C4-2B (cell line): ENCODE measurements at regions not wholly inside any gene's neighbourhood (a gene's known extent, or its start where the extent isn't known, plus 50 kb on each side); places are given as distances from the start of the nearest gene placed in this dataset.

ENCODE experiments used
- H3K27ac ChIP-seq: fragments of 450-650 bp; 2 replicates; pipeline ENCODE4 v1.5.1; 2017
- CTCF ChIP-seq: fragments of 450-650 bp; conservative IDR thresholded peaks from 2 replicates; pipeline ENCODE4 v1.5.1; 2017; ENCODE audit warnings: mild to moderate bottlenecking
- ZFX ChIP-seq: fragments of 450-650 bp; IDR thresholded peaks from 2 replicates; pipeline ENCODE4 v1.6.1; 2017

- no peak overlapping the region for H3K27ac ChIP-seq
- no peak for TF ChIP-seq CTCF
- no peak for TF ChIP-seq ZFX
These were observed 87.0 kb upstream of the THY1 start for GRCh38 chr11:119509969-119510401.

- no peak overlapping the region for H3K27ac ChIP-seq
- TF ChIP-seq ZFX: no peak
- TF ChIP-seq CTCF: no peak
These were observed 86.4 kb upstream of the THY1 start for GRCh38 chr11:119509282-119509841.

GRCh38 chr11:119506436-119506835, 83.5 kb upstream of the THY1 start:
- TF ChIP-seq ZFX (no peak), CTCF (no peak)
- no peak overlapping the region for H3K27ac ChIP-seq

- H3K27ac ChIP-seq: no peak overlapping the region
- TF ChIP-seq ZFX (no peak), CTCF (no peak)
These were observed 82.9 kb upstream of the THY1 start for GRCh38 chr11:119505861-119506260.

- TF ChIP-seq ZFX: no peak
- TF ChIP-seq CTCF: no peak
These were observed 82.1 kb upstream of the THY1 start for GRCh38 chr11:119505071-119505470.

GRCh38 chr11:119504371-119504770, 81.4 kb upstream of the THY1 start:
- TF ChIP-seq CTCF (no peak), ZFX (no peak)
- no peak overlapping the region for H3K27ac ChIP-seq

More at GRCh38 chr11:119505071-119505470, 82.1 kb upstream of the THY1 start:
- no peak overlapping the region for H3K27ac ChIP-seq

GRCh38 chr11:119501777-119502405, 78.9 kb upstream of the THY1 start:
- no peak for TF ChIP-seq ZFX
- TF ChIP-seq CTCF: no peak
- H3K27ac ChIP-seq: no peak overlapping the region
